ENCODE measurements at regions not wholly inside any gene's neighbourhood (a gene's known extent, or its start where the extent isn't known, plus 50 kb on each side); places are given as distances from the start of the nearest gene placed in this dataset.
"Not testable (repeated sequence)": the region's sequence is repeated elsewhere in the genome, so short reads cannot be mapped to it uniquely, and the experiment has no call there.

GRCh38 chr4:101696276-101697010 lies 94.1 kb upstream of the BANK1 start:
- no peak overlapping the region for H3K4me3 ChIP-seq (replicated peaks in 1 of 2; ENCODE audit: low read depth in 2 of 2, low read length in 2 of 2)
- no peak for DNase-seq (ENCODE audit: low read depth in 2 of 2)
- no peak for TF ChIP-seq CTCF (IDR thresholded peaks at IDR 0.05; ENCODE audit: low read depth, low read length)

GRCh38 chr4:101695176-101695575 lies 95.4 kb upstream of the BANK1 start:
- no peak overlapping the region for H3K4me3 ChIP-seq (replicated peaks in 1 of 2; ENCODE audit: low read depth in 2 of 2, low read length in 2 of 2)
- peak in 1 of 2 donors; percentile 8 for DNase-seq (ENCODE audit: low read depth in 2 of 2)
- TF ChIP-seq CTCF (IDR thresholded peaks at IDR 0.05; ENCODE audit: low read depth, low read length), result no peak

- not testable (repeated sequence) for H3K4me3 ChIP-seq (replicated peaks in 1 of 2; ENCODE audit: low read depth in 2 of 2, low read length in 2 of 2)
Observed at GRCh38 chr4:101694403-101694802, 96.1 kb upstream of the BANK1 start.

GRCh38 chr4:101693842-101694398 lies 96.6 kb upstream of the BANK1 start:
- DNase-seq (ENCODE audit: low read depth in 2 of 2), result no peak
- no peak for TF ChIP-seq CTCF (IDR thresholded peaks at IDR 0.05; ENCODE audit: low read depth, low read length)
- no peak overlapping the region for H3K4me3 ChIP-seq (replicated peaks in 1 of 2; ENCODE audit: low read depth in 2 of 2, low read length in 2 of 2)

More at GRCh38 chr4:101694403-101694802, 96.1 kb upstream of the BANK1 start:
- not testable (repeated sequence) for DNase-seq (ENCODE audit: low read depth in 2 of 2)

GRCh38 chr4:101689220-101689619 lies 101.3 kb upstream of the BANK1 start:
- H3K4me3 ChIP-seq (replicated peaks in 1 of 2; ENCODE audit: low read depth in 2 of 2, low read length in 2 of 2), result no peak overlapping the region
- DNase-seq (ENCODE audit: low read depth in 2 of 2), result no peak
- TF ChIP-seq CTCF (IDR thresholded peaks at IDR 0.05; ENCODE audit: low read depth, low read length), result no peak

GRCh38 chr4:101685126-101685525 lies 105.4 kb upstream of the BANK1 start:
- H3K4me3 ChIP-seq (replicated peaks in 1 of 2; ENCODE audit: low read depth in 2 of 2, low read length in 2 of 2), result no peak overlapping the region
- DNase-seq (ENCODE audit: low read depth in 2 of 2), result no peak
- TF ChIP-seq CTCF (IDR thresholded peaks at IDR 0.05; ENCODE audit: low read depth, low read length), result no peak

GRCh38 chr4:101682946-101683345 lies 107.6 kb upstream of the BANK1 start:
- TF ChIP-seq CTCF (IDR thresholded peaks at IDR 0.05; ENCODE audit: low read depth, low read length), result no peak
- no peak for DNase-seq (ENCODE audit: low read depth in 2 of 2)
- no peak overlapping the region for H3K4me3 ChIP-seq (replicated peaks in 1 of 2; ENCODE audit: low read depth in 2 of 2, low read length in 2 of 2)

Data from cardiac fibroblast (primary cell).